ENCODE measurements at regions not wholly inside any gene's neighbourhood (a gene's known extent, or its start where the extent isn't known, plus 50 kb on each side); places are given as distances from the start of the nearest gene placed in this dataset.

DNA sequence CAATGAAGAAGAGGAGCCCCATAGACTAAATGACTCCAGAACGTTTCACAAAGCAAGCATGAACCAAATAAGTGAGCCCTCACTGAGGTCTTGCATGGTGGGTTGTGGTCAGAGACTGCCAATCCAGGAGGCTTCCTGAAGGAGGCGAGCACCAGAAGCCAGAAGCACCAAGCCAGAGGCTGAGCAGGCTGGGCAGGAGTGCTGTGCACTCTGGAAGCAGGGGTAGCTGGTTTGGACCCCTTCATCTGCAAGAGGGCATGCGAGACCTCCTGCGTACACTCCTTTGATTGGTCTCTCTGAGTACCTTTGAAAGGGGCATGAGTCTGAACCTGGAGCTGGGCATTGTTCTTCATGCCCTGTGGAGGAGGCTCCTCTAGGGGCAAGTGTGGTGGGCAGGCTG is 192.5 kb downstream of the HAUS1 start:
- DNase-seq = no peak

DNA sequence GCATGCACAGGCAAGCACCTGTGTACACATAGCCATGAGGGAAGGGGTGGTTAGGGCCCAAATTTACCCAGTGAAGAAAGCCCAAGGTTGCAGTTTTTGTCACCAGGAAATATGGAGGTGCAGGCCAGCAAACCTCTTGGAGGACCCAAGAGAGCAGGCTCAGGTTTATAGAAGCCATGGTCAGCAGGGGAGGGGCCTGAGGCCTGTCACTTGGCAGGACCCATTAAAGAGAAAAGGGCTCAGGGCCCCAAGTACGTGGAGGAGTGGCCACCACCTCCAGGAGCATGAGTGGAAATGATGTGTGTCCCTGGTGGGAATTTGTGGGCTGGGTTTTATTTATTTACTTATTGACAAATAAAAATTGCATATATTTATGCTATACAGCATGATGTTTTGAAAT is 192.9 kb downstream of the HAUS1 start:
- no peak for DNase-seq

- no peak for DNase-seq
Measured at GRCh38 chr18:46297621-46298020, 193.4 kb downstream of the HAUS1 start.

GRCh38 chr18:46298511-46298910 is 194.3 kb downstream of the HAUS1 start:
- DNase-seq = no peak

DNA sequence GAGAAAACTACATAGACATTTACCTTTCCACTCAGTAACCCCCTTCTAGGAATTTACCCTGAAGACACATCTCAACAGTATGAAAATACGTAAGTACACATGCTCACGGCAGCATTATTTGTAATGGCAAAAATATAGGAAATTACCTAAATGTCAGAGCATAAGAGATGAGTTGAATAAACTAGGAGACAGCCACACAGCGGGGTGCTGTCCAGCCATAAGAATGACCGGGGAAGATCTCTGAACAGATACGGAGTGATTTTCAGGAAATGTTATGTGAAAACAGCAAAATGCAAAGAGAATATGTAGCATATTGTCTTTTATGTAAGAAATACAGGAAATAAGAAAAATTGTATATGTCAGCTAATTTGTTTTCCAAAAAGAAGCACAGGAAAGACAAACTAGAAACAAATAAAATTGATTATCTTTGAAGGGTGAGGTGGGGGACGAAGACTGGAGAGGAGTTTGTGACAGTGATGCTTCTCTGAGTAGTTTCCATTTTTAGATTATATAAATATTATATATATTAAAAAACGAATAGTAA is 195.4 kb downstream of the HAUS1 start:
- DNase-seq = no peak

DNA sequence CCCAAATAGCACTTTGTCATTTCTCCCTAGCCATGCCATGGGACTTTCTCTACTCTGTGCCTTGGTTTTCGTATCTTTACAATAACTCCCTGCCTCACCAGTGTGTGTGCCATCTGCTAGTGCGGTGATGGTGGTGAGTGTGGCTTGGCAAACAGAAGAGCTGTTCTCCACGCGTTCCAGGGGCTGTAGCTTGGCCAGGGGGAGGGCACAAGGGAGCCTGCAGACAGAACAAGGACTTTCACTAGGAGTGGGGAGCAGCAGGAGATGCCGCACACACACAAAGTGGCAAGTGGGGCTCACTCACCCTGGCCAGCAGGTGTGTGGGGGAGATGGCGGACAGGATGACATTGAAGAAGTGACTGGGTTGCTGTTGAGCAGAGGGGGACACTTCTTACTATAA is 196.9 kb downstream of the HAUS1 start:
- no peak for DNase-seq

GRCh38 chr18:46301571-46301970 is 197.4 kb downstream of the HAUS1 start:
- no peak for DNase-seq

GRCh38 chr18:46302528-46303485 is 198.6 kb downstream of the HAUS1 start:
- no peak for DNase-seq

- no peak for DNase-seq
Measured at GRCh38 chr18:46310258-46310657, 206.1 kb downstream of the HAUS1 start.

- no peak for DNase-seq
Measured at GRCh38 chr18:46310675-46311345, 206.6 kb downstream of the HAUS1 start.

GRCh38 chr18:46311491-46311890 is 207.3 kb downstream of the HAUS1 start:
- no peak for DNase-seq

DNA sequence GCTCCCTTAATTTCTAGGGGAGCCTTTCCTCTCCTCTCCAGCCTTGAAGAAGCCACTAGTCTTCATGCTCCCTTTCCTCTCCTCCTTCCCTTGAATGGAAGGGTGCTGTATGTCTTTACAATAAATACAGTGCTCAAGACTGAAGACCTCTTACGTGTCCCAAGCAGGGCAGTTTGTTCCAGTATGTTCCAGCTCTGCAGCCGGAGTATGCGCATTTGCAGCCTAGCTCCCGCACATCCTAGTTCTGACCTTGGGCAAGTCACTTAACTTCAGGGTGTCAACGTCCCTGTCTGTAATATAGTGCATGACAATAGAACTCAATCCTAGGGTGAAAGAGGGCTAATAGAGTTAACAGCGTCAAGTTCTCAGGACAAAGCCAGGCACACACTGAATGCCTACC is 208.0 kb downstream of the HAUS1 start:
- DNase-seq = no peak

DNA sequence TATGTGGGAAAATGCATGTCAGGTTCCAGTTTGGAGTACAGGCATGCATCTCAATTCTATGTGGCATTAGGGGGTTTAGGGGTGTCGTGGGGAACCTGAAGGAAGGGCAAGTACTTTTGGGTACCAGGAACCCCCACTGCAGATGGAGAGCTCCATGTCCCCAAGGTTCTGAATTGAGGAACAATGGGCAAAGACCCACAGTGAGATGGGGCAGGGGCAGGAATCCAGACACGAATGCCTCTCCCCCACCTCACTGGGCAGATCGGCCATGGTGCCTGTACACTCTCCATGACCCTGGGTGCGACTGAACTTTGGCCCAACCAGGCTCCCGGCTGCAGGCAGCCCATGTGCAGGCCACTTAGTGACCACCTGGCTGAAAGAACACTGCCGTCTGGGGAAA is 209.3 kb downstream of the HAUS1 start:
- no peak for DNase-seq

DNA sequence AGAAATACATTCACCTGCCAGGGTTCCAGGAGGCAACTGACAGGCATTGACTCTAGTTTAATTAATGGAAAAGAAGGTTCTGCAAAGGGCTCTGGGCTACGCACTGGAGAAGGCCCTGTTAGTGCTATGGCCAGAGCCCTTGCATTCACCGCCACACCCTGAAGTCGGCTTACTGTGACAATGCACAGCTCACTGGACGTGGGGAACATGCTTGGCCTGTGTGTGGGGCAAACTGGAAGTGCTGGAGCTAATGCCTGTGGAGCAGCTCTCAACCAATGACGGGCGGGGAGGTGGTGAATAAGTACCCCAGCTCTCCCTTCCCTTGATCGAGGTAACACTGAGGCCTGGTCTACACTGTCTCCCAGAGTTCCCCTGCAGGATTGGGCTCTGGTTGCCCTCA is 209.8 kb downstream of the HAUS1 start:
- DNase-seq = no peak

DNA sequence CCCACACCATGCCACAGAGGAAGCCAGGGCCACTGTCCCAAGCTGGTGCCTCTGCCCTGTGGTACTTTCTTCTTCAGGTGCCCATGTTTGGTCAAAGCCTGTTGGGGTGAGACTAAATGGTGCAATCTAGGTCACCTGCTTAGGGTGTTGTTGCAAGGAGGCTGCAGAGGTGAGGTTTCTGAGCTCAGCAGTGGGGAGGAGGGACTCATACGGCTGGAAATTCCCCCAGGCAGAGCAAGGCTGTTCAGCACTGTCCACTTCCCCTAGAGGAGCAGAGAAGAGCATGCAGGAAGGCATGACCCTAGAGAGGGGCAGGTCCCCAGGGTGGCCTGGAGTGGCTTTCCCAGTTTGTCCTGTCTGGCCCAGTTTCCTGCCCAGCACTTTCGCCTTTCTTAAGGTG is 211.0 kb downstream of the HAUS1 start:
- no peak for DNase-seq

DNA sequence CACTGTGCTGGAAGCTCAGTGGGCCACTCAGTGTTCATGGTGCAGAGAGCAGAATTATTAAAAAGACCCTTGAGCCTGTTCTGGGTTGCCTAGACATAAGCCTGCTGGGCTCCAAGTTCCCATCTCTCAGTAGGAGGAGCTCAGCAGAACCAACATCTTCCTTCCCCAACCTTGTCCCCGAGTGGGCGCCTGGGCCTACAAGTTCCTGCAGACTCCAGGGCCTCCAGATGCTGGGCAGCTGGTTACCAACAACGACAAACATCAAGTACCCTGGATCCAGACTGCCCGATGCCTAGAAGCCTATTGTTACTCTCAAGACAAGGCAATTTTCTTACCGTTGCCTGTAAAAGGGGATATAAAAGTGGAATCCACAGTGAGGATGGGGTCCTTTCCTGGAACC is 214.2 kb downstream of the HAUS1 start:
- DNase-seq = no peak

- no peak for DNase-seq
Measured at GRCh38 chr18:46319783-46320182, 215.6 kb downstream of the HAUS1 start.

GRCh38 chr18:46320297-46320696 is 216.1 kb downstream of the HAUS1 start:
- no peak for DNase-seq

DNA sequence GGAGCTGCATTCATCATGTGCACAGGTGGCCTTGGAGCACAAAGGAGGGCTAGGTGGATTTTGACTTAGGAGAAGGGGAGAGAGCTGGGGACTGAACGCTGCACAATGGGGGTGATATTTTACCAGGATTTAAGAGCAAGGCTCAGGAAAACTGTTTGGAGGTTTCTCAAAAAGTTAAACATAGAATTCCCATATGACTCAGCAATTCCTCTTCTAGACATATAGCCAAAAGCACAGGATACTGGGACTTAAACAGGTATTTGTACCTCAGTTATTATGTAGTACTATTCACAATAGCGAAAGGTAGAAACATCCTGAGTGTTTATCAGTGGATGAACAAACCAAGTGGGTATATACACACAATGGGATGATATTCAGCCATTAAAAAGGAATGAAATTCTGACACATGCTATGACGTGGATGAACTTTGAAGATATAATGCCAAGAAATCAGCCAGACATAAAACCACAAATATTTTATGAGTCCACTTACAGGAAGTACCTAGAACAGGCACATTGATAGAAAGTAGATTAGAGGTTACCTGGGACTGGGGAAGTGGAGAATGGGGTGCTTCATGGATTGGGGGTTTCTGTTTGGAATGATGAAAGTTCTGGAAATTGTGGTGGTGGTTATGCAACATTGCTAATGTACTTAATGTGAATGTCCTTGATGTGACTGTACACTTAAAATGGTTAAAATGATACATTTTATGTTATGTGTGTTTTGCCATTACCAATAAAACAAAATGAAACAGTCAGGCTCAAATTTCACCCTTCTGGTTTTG is 216.9 kb downstream of the HAUS1 start:
- DNase-seq = no peak

GRCh38 chr18:46321955-46322354 is 217.8 kb downstream of the HAUS1 start:
- no peak for DNase-seq

- no peak for DNase-seq
Measured at GRCh38 chr18:46322411-46322891, 218.3 kb downstream of the HAUS1 start.

- DNase-seq = no peak
Measured at GRCh38 chr18:46322941-46323340, 218.8 kb downstream of the HAUS1 start.
